ENCODE measurements at regions not wholly inside any gene's neighbourhood (a gene's known extent, or its start where the extent isn't known, plus 50 kb on each side); places are given as distances from the start of the nearest gene placed in this dataset.

DNA sequence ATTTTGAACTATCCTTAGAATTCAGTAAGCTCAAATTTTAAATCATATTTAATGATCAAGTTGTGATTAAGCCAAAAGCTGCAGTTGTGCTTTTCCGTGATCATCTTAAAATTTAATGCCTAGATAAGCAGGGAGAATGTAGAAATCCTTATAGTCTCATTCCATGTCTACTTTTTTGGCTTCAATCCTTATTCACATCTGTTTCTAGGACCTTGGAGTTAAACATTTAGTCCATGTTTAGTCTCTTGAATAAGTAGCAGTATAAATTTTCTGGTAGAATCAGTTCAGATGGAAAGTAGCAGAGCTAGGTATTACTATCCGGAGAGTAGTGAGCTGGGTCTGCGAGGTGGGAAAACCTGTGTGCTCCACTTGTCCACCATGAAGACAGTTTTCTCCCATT lies 59.3 kb upstream of the RIOK2 start:
- TF ChIP-seq SALL2 (tag by site-specific recombination; IDR thresholded peaks at IDR 0.05; ENCODE audit: borderline replicate concordance) (no peak), ZBTB21 (tag by site-specific recombination; IDR thresholded peaks at IDR 0.05) (no peak)
